ENCODE measurements at regions not wholly inside any gene's neighbourhood (a gene's known extent, or its start where the extent isn't known, plus 50 kb on each side); places are given as distances from the start of the nearest gene placed in this dataset.

GRCh38 chr6:154668156-154668555 is 65.1 kb upstream of the SCAF8 start:
- H3K4me1 ChIP-seq (ENCODE audit: insufficient read depth, low read length): no peaks in the 10 kb centered on the region
- no peak for DNase-seq
- ATAC-seq (ENCODE audit: insufficient read depth, low read depth): no peak

DNA sequence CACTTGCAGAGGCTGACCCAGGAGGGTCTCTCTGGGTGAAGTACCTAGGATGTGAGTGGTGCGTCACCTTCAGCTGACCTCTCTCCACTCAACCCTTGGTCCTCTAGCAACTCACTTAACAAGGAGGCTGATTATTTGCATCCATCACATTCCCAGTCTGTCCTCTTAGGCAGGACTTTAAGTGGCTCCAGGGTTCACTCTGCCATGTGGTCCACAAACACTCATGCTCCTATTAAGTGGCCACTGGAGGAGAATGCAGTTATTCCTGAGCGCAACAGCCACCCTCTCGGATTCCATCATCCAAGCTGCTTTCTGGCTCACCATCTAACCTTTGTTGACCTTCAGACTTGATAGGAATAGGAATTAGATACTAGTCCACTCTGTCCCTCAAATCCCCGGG is 61.1 kb upstream of the SCAF8 start:
- H3K9me3 ChIP-seq (ENCODE audit: insufficient read depth, low read length, severe bottlenecking): no peaks in the 10 kb centered on the region
- no peak overlapping the region for H3K9ac ChIP-seq (ENCODE audit: low read depth, low read length)
- no peaks in the 10 kb centered on the region for H3K27me3 ChIP-seq (ENCODE audit: insufficient read depth, low read length, poor library complexity)
- TF ChIP-seq, protein P1, sequence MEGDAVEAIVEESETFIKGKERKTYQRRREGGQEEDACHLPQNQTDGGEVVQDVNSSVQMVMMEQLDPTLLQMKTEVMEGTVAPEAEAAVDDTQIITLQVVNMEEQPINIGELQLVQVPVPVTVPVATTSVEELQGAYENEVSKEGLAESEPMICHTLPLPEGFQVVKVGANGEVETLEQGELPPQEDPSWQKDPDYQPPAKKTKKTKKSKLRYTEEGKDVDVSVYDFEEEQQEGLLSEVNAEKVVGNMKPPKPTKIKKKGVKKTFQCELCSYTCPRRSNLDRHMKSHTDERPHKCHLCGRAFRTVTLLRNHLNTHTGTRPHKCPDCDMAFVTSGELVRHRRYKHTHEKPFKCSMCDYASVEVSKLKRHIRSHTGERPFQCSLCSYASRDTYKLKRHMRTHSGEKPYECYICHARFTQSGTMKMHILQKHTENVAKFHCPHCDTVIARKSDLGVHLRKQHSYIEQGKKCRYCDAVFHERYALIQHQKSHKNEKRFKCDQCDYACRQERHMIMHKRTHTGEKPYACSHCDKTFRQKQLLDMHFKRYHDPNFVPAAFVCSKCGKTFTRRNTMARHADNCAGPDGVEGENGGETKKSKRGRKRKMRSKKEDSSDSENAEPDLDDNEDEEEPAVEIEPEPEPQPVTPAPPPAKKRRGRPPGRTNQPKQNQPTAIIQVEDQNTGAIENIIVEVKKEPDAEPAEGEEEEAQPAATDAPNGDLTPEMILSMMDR (IDR thresholded peaks at IDR 0.05; ENCODE audit: borderline replicate concordance, extremely low read depth, low read length, poor library complexity, severe bottlenecking): no peak
- TF ChIP-seq EZH2 (IDR thresholded peaks at IDR 0.05; ENCODE audit: borderline replicate concordance, low read depth, low read length, severe bottlenecking): no peak
- no peak overlapping the region for H3K4me2 ChIP-seq (ENCODE audit: insufficient read depth, low read length)
- H3K79me2 ChIP-seq (ENCODE audit: insufficient read depth, low read length): no peaks in the 10 kb centered on the region
- no peak overlapping the region for H2AFZ ChIP-seq (ENCODE audit: low read depth, low read length)
- no peaks in the 10 kb centered on the region for H3K36me3 ChIP-seq (ENCODE audit: insufficient read depth, low read length)
- no peak overlapping the region for H3K27ac ChIP-seq (ENCODE audit: low read length)
- H4K20me1 ChIP-seq (ENCODE audit: insufficient read depth, low read length): no peaks in the 10 kb centered on the region
- ATAC-seq (ENCODE audit: insufficient read depth, low read depth) (no peak), DNase-seq (no peak)
- no peaks in the 10 kb centered on the region for H3K4me1 ChIP-seq (ENCODE audit: insufficient read depth, low read length)
- no peak overlapping the region for H3K4me3 ChIP-seq (ENCODE audit: low read depth in 1 of 2, low read length in 2 of 2)

More at GRCh38 chr6:154668156-154668555, 65.1 kb upstream of the SCAF8 start:
- H3K27me3 ChIP-seq (ENCODE audit: insufficient read depth, low read length, poor library complexity): no peaks in the 10 kb centered on the region
- no peak overlapping the region for H3K27ac ChIP-seq (ENCODE audit: low read length)
- H3K4me2 ChIP-seq (ENCODE audit: insufficient read depth, low read length): no peak overlapping the region
- no peaks in the 10 kb centered on the region for H4K20me1 ChIP-seq (ENCODE audit: insufficient read depth, low read length)
- no peaks in the 10 kb centered on the region for H3K79me2 ChIP-seq (ENCODE audit: insufficient read depth, low read length)
- no peak overlapping the region for H3K9ac ChIP-seq (ENCODE audit: low read depth, low read length)
- H3K4me3 ChIP-seq (ENCODE audit: low read depth in 1 of 2, low read length in 2 of 2): no peak overlapping the region
- no peaks in the 10 kb centered on the region for H3K36me3 ChIP-seq (ENCODE audit: insufficient read depth, low read length)
- no peaks in the 10 kb centered on the region for H3K9me3 ChIP-seq (ENCODE audit: insufficient read depth, low read length, severe bottlenecking)
- TF ChIP-seq EZH2 (IDR thresholded peaks at IDR 0.05; ENCODE audit: borderline replicate concordance, low read depth, low read length, severe bottlenecking): no peak
- TF ChIP-seq, protein P1 (IDR thresholded peaks at IDR 0.05; ENCODE audit: borderline replicate concordance, extremely low read depth, low read length, poor library complexity, severe bottlenecking): no peak
- H2AFZ ChIP-seq (ENCODE audit: low read depth, low read length): no peak overlapping the region

GRCh38 chr6:154673919-154674318 is 59.3 kb upstream of the SCAF8 start:
- H3K4me3 ChIP-seq (ENCODE audit: low read depth in 1 of 2, low read length in 2 of 2): no peak overlapping the region
- no peak overlapping the region for H3K9ac ChIP-seq (ENCODE audit: low read depth, low read length)
- no peaks in the 10 kb centered on the region for H3K27me3 ChIP-seq (ENCODE audit: insufficient read depth, low read length, poor library complexity)
- no peaks in the 10 kb centered on the region for H3K9me3 ChIP-seq (ENCODE audit: insufficient read depth, low read length, severe bottlenecking)
- no peaks in the 10 kb centered on the region for H3K4me1 ChIP-seq (ENCODE audit: insufficient read depth, low read length)
- H3K79me2 ChIP-seq (ENCODE audit: insufficient read depth, low read length): no peaks in the 10 kb centered on the region
- TF ChIP-seq, protein P1 (IDR thresholded peaks at IDR 0.05; ENCODE audit: borderline replicate concordance, extremely low read depth, low read length, poor library complexity, severe bottlenecking): no peak
- TF ChIP-seq EZH2 (IDR thresholded peaks at IDR 0.05; ENCODE audit: borderline replicate concordance, low read depth, low read length, severe bottlenecking): no peak
- no peak overlapping the region for H3K27ac ChIP-seq (ENCODE audit: low read length)
- no peaks in the 10 kb centered on the region for H3K36me3 ChIP-seq (ENCODE audit: insufficient read depth, low read length)
- DNase-seq (no peak), ATAC-seq (ENCODE audit: insufficient read depth, low read depth) (no peak)
- no peaks in the 10 kb centered on the region for H4K20me1 ChIP-seq (ENCODE audit: insufficient read depth, low read length)
- no peak overlapping the region for H3K4me2 ChIP-seq (ENCODE audit: insufficient read depth, low read length)
- H2AFZ ChIP-seq (ENCODE audit: low read depth, low read length): no peak overlapping the region

GRCh38 chr6:154675602-154676088 is 57.6 kb upstream of the SCAF8 start:
- no peak overlapping the region for H2AFZ ChIP-seq (ENCODE audit: low read depth, low read length)
- no peak overlapping the region for H3K4me3 ChIP-seq (ENCODE audit: low read depth in 1 of 2, low read length in 2 of 2)
- peak; percentile 89 for DNase-seq
- peak; percentile 100 for ATAC-seq (ENCODE audit: insufficient read depth, low read depth)
- H3K79me2 ChIP-seq (ENCODE audit: insufficient read depth, low read length): no peaks in the 10 kb centered on the region
- no peak overlapping the region for H3K4me2 ChIP-seq (ENCODE audit: insufficient read depth, low read length)
- no peaks in the 10 kb centered on the region for H3K9me3 ChIP-seq (ENCODE audit: insufficient read depth, low read length, severe bottlenecking)
- H3K36me3 ChIP-seq (ENCODE audit: insufficient read depth, low read length): no peaks in the 10 kb centered on the region
- no peak overlapping the region for H3K9ac ChIP-seq (ENCODE audit: low read depth, low read length)
- no peaks in the 10 kb centered on the region for H3K27me3 ChIP-seq (ENCODE audit: insufficient read depth, low read length, poor library complexity)
- no peaks in the 10 kb centered on the region for H4K20me1 ChIP-seq (ENCODE audit: insufficient read depth, low read length)
- H3K27ac ChIP-seq (ENCODE audit: low read length): no peak overlapping the region
- H3K4me1 ChIP-seq (ENCODE audit: insufficient read depth, low read length): no peaks in the 10 kb centered on the region
- no peak for TF ChIP-seq EZH2 (IDR thresholded peaks at IDR 0.05; ENCODE audit: borderline replicate concordance, low read depth, low read length, severe bottlenecking)
- TF ChIP-seq, protein P1 (IDR thresholded peaks at IDR 0.05; ENCODE audit: borderline replicate concordance, extremely low read depth, low read length, poor library complexity, severe bottlenecking): peak; percentile 100

Measured in DND-41 (cell line).